ENCODE measurements at regions not wholly inside any gene's neighbourhood (a gene's known extent, or its start where the extent isn't known, plus 50 kb on each side); places are given as distances from the start of the nearest gene placed in this dataset.
A peak's percentile ranks its signal among the peaks of the same experiment; 100 is the strongest.
"Not testable (repeated sequence)": the region's sequence is repeated elsewhere in the genome, so short reads cannot be mapped to it uniquely, and the experiment has no call there.

DNA sequence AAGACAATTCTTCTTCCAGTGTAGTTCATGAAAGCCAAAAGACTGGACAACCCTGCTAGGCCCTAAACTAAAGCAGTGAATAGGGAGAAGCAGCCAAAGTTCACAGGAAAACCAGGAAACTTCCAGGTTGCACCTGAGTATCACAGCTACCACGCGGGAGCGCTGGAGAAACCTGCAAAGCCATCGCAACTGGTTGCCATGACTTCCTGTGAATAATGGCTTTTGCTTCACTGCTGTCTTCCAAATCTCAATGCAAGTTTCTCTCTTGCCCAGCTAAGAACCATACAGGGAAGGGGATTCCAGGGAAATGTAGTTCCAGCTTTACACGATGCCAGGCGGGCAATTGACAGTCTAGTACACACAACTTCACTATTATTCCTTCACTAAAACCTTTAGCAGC lies 114.1 kb downstream of the GXYLT1 start:
- no peak for DNase-seq (ENCODE audit: low read depth in 2 of 2)

DNA sequence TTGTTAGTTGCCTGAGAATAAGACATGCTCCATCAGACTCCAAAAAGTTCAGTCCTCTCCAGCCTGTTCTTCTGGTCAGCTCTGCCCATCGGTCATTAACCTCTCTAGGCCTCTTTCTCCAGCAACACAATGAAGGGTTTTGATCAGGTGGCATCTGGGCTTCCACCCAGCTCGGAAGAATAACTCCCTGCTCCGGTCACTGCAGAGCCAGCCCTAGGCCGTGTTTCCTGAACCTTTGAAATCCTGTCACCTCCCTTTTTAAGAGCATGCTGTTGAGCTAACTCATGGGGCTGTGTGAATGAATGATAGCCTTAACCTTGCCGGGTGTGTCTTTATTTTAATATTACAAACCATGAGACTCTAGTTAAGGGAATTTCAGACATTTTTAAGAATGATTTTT lies 117.1 kb downstream of the GXYLT1 start:
- no peak for DNase-seq (ENCODE audit: low read depth in 2 of 2)

DNA sequence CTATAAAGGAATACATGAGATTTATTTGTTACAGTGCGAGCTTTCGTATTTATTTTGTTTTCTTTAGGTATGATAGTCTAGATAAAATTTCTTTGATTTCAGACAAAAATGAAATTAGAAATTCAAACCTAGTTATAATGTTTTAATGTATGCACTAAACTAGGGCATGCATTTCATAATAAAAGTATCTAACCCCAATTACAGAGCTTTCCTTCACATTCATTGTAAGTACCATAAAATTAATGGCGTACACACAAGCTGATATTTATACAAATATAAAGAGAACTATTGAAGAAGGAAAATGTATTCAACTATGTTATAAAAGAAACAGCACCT lies 120.2 kb downstream of the GXYLT1 start:
- no peak for DNase-seq (ENCODE audit: low read depth in 2 of 2)

DNA sequence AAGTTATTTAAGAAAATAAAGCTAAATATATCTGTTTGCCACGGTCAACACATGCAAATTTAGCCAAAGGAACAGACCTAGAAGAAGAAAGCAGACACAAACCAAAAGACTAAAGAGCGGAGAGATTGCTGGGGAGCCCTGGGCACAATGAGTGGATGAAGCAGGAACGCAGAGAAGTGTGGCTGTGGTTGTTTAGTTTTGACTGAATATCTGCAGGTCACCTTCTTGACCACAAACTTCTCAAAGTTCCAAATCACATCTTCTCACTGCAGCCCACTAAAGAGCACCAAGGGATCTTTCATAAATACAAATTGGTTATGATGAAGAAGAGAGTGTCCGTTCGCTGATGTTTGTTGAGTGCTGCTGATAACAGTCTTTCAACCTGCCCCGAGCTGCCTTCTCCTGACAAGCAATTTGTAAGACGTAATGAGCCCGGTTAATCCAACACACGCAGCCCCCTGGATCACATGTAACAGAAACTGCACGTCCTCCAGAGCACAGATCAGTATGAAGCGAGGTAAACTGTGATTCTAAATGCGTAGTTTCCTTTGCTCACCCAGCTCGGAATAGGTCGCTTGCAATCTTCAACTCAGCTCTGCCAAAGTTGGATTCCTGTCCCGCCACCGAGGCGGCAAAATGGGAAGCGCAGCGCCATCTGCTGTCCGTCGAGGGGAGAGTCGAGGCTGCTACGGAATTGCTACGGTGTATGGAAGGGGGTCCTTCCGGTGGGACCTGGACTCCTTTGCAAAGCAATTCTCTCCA lies 120.8 kb downstream of the GXYLT1 start:
- DNase-seq (ENCODE audit: low read depth in 2 of 2): peak; percentile 55 to 63

DNA sequence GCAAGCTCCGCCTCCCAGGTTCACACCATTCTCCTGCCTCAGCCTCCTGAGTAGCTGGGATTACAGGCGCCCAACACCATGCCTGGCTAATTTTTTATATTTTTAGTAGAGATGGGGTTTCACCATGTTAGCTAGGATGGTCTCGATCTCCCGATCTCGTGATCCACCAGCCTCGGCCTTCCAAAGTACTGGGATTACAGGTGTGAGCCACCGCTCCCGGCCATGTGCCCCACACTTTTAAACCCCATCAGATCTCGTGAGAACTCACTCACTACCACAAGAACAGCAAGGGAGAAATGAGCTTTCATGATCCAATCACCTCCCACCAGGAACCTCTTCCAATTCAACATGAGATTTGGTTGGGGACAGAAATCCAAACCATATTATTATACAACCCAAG lies 122.7 kb downstream of the GXYLT1 start:
- DNase-seq (ENCODE audit: low read depth in 2 of 2): not testable (repeated sequence)

DNA sequence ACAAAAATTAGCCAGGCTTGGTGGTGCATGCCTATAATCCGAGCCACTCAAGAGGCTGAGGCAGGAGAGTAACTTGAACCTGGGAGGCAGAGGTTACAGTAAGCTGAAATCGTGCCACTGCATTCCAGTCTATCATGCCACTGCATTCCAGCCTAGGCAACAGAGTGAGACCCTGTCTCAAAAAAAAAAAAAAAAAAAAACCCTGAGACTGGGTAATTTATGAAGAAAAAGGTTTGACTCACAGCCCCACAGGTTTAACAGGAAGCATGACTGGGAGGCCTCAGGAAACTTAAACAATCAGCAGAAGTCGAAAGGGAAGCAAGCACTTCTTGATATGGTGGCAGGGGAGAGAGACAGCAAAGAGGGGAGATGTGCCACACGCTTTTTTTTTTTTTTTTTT lies 123.2 kb downstream of the GXYLT1 start:
- no peak for DNase-seq (ENCODE audit: low read depth in 2 of 2)

DNA sequence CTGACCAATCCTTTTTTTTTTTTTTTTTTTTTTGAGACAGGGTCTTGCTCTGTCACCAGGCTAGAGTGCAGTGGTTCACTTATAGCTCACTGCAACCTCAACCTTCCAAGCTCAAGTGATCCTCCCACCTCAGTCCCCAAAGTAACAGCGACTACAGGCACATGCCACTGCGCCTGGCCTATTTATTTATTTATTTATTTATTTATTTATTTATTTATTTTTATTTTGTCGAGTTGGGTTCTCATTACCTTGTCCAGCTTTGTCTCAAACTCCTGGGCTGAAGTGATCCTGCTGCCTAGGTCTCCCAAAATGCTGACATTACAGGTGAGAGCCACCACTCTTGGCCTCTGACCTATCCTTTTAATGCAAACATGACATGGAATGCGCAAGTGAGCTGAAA lies 124.4 kb downstream of the GXYLT1 start:
- DNase-seq (ENCODE audit: low read depth in 2 of 2): no peak

DNA sequence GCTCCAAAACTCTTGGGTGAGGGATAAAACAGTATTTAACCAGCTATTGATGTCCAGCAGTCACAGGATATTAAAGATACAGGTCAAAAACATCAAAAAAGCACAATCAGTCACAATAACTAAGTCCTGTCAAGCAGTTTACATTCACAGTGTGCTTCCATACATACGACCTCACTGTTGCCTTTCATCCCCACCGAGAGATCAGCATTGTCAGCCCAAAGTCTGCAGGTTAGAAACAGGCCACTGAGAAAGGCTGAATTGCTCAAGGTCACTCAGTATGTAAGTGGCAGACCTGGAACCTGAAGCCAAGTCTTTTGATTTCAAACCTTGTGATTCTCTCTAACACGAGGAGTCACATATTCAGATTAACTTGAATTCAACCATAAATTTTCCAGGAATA lies 124.9 kb downstream of the GXYLT1 start:
- DNase-seq (ENCODE audit: low read depth in 2 of 2): no peak

DNA sequence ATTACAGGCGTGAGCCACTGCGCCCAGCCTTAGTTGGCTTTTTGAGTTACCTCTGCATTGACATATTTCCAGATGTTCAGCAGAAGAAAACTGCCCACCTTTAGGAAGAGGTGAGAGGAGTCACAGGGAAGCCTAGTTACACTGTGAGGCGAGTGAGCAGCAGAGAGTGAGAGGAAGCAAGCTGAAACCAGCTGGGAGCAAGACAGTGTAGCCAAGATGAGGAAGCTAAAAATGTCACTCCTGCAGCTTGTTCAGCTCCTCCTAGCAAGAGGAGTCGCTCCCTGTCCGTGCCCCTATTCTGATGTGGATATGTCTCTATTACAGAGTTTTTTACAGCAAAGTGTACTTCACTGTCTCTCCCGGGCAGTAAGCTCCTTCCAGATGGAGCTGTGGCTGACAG lies 127.6 kb downstream of the GXYLT1 start:
- no peak for DNase-seq (ENCODE audit: low read depth in 2 of 2)

DNA sequence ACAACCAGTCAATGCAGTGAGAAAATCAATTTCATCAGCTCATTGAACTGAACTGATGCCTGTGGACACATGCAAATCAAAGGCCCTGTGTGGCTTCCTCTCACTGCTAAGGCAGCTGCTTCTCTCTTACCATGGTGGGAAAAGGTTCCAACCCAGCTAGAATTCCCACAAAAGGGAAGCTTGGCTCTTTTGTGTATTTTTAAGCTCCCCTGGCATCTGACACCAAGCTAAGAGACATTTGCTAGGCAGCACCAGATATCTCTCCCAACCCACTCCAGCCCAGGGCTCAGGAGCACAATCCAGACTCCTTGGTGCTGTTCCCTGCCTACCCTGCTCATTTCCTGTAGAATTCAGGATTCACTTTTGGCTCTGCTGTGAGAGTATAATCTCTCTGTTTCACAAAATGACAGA lies 129.6 kb downstream of the GXYLT1 start:
- no peak for DNase-seq (ENCODE audit: low read depth in 2 of 2)

DNA sequence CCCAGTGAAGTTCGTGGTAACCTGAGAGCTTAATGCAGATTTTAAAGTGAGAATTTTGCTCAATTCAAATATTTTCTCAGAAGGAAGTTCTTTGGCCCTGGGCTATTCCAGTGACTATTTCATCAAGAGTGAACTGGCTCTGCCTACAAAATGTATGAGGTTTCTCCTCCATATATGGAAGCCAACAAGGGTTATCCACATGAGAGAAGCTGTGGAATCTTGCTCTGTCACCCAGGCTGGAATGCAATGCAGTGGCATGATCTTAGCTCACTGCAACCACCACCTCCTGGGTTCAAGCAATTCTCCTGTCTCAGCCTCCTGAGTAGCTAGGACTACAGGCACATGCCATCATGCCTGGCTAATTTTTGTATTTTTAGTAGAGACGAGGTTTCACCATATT lies 132.2 kb downstream of the GXYLT1 start:
- DNase-seq (ENCODE audit: low read depth in 2 of 2): not testable (repeated sequence)

DNA sequence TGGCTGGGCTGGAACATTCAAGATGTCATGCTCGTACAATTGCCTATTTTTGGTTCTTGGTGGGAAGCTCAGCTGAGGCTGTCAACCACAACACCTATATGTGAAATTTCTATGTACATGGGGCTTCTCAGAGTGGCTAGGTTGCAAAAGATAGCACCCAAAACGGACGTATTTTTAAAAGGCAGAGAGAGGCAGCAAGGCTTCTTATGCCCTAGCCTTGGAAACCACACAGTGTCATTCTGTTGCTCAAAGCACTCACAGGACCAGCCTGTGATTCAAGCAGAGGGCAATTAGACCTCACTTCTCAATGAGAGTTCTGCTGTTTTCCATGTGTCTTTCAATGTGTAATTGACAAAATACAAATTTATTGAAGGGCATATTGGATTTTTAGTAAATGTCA lies 134.0 kb downstream of the GXYLT1 start:
- no peak for DNase-seq (ENCODE audit: low read depth in 2 of 2)

DNA sequence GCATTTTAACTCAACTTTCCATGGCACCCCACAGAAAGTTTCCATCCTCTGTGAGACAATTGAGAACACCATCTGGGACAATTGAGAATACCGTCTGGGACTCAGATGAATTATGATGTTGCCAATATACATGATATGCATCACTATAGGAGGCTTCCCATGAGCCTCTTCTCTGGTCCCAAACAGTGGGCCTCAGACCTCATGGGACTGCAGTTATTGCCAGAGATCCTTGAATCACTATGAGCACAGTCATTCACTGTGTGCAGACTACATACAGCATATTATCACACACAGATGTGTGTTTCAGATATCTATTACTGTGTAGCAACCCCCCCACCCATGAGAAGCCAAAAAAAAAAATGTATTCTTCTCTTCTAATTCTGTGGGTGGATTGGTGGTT lies 134.4 kb downstream of the GXYLT1 start:
- no peak for DNase-seq (ENCODE audit: low read depth in 2 of 2)

DNA sequence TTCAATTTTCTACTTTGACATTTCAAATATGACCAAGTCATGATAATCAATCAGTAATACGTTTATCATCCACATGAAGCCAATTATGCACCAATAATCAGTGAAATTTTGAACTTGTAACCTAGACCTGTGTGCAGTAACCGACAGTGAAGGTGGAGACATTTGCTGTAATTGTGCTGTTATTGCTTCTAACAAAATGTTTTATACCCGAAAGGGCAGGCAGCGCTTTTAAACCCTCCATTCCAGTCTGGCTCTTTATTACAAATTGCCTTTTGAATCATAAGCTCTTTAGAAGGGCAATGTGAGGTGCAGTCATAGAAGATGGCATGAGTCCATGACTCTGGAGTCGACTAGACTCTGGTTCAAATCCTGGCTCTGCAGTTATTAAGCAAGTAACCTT lies 135.7 kb downstream of the GXYLT1 start:
- no peak for DNase-seq (ENCODE audit: low read depth in 2 of 2)

DNA sequence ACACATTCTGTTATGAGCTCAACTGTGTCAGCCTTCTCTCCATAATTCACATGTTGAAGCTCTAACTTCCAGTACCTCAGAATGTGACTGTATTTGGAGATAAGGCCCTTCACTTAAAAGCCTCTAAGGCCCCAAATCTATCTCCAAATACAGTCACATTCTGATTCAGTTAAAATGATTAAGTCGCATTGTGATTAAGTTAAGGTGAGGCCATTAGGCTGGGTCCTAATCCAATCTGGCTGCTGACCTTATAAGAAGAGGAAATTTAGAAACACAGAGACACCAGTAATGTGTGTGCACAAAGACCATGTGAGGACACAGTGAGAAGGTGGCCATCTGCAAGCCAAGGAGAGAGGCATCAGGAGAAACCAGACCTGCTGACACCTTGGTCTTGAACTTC lies 141.6 kb downstream of the GXYLT1 start:
- no peak for DNase-seq (ENCODE audit: low read depth in 2 of 2)

DNA sequence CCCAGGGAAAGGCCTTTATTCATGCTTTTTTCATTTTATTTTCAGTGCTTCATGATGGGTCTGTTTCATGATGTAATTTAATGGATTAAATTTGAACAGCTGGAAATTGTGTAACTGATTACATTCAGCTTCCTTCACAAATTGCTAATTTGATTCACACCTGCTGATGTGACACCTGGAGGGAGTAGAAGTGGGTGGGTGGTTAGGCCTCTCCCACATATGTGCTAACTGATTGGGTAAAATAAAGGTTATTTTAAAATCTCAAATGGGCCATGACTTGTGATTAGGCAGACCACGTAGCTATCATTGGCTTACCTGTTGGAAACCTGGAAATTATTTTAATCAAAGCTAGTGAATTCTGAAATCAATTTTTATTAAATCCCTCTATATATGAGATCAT lies 142.1 kb downstream of the GXYLT1 start:
- no peak for DNase-seq (ENCODE audit: low read depth in 2 of 2)

DNA sequence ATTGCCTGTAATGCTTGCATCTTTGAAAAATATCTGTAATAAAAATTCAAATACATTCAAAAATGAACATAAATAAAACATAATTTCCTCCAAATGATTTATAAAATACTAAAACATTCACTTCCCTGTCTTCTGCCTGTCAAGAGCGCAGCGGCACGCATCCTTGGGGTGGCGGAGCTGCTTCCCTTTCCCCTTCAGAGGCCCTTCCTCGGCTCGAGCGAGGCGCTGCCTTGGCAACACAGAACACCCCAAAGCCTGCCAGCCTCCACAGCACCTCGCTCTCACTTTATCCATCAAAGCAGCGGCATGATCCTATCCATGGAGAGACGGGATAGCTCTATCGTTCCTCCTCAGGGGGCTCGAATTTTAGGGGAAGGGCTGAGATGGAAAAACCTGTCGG lies 146.2 kb downstream of the GXYLT1 start:
- DNase-seq (ENCODE audit: low read depth in 2 of 2): no peak

DNA sequence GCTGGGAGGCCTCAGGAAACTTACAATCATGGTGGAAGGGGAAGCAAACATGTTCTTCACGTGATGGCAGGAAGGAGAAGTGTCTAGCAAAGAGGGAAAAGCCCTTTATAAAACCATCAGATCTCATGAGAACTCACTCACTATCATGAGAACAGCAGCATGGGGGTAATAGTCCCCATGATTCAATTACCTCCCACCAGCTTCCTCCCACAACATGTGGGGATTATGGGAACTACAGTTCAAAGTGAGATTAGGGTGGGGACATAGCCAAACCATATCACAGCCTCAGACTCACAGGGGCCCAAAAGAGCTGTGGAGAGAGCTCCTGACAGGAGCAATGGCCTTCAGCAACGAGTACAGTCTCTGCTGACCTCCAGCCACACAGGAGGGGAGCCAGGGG lies 151.4 kb downstream of the GXYLT1 start:
- no peak for DNase-seq (ENCODE audit: low read depth in 2 of 2)

DNA sequence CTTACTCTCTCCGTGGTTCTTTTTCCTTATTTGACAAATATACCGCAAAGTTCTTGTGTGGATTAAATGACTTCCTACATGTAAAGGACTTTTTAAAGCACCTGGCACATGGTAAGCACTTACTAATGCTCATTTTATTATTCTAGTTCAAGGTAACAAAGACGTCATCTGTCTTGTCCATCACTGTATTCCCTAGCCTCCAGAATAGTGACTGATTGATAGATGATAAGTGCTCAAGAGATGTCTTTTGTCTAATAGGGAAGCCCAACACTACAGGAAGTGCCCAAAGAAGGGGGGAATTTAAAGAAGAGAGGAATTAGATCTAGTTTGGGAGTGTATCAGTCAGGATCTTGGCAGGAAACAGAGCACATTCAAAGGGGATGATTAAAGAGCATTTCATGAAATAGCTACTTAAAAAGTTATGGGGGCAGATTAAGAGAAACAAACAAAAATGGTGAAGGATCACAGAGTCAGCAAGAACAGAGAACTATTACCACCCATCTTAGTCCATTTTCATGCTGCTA lies 151.9 kb downstream of the GXYLT1 start:
- DNase-seq (ENCODE audit: low read depth in 2 of 2): no peak

DNA sequence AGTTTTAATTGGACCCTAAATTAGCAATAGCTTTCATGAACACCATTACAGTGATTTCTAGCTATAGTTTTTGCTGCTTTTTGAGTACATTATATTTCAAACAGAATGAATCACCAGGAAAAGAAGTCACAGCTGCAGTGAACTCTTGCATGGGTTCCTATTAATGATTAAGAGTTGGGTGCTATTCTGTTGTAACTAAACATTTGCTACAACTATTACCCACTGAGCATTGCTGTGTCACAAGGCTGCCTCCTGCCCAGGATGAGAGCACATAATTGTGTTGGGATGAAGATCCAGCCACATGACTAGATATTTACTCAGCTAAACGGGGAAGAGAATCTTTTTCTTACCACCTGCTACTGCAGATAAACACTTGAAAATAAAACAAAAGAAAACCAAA lies 152.7 kb downstream of the GXYLT1 start:
- DNase-seq (ENCODE audit: low read depth in 2 of 2): no peak

DNA sequence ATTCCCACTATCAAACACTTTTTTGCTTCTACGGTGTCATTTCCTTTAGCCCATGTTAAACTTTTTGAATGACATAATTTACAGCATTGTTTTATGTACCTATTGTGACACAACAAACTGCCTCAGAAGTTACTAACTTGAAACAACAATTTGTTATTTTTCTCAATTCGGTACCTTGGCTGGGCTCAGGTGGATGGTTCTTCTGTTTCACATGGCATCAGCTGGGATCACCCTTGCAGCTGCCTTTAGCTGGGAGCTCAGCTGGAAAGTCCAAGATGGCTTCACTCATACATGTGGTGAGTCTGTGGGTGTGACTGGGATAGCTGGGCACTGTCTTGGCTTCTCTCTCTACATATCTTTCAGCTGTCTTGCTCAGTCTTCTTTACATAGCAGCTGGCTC lies 156.0 kb downstream of the GXYLT1 start:
- DNase-seq (ENCODE audit: low read depth in 2 of 2): no peak

DNA sequence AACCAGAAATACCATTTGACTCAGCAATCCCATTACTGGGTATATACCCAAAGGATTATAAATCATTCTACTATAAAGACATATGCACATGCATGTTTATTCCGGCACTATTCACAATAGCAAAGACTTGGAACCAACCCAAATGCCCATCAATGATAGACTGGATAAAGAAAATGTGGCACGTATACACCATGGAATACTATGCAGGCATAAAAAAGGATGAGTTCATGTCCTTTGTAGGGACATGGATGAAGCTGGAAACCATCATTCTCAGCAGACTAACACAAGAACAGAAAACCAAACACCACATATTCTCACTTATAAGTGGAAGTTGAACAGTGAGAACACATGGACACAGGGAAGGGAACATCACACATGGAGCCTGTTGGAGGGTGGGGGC lies 158.2 kb downstream of the GXYLT1 start:
- not testable (repeated sequence) for DNase-seq (ENCODE audit: low read depth in 2 of 2)

DNA sequence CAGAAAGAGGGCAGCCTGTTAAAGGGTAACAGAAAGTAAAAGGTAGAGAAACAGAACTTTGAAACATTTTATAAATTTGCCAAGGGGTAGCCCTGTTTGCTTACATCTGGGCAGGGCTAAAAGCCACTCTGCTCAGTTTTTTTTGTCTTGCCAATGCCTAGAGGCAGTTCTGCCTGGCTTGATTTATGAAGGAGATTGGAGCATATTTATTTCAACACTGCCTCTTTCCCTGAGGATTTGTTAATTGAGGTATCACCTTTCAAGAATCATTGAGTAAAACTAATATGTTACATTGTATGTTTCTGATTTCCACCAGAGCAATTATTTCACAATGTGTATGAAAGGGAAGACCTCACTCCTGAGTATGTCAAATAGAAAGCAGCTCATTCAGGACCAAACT lies 160.8 kb downstream of the GXYLT1 start:
- no peak for DNase-seq (ENCODE audit: low read depth in 2 of 2)

DNA sequence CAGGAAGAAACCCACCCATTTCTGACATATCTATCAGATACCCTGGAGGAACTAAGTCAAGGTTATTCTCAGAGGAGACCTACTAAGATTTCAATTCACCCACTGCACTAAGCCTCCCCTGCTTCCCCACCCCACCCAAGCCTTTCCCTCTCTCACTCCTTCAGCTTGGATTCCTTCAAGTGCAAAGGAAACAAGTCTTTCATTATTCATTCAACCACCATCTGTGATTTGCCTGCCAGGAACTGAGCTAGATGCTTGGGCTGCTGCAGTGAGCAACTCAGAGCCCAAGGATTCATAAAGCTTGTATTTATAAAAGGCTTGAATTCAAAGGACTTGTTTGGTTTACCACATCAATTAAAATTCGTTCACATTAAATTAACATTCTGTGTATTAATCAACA lies 161.3 kb downstream of the GXYLT1 start:
- DNase-seq (ENCODE audit: low read depth in 2 of 2): no peak
